GM18858 (cell line): ENCODE measurements at regions not wholly inside any gene's neighbourhood (a gene's known extent, or its start where the extent isn't known, plus 50 kb on each side); places are given as distances from the start of the nearest gene placed in this dataset.
"Not testable (repeated sequence)": the region's sequence is repeated elsewhere in the genome, so short reads cannot be mapped to it uniquely, and the experiment has no call there.

ENCODE experiments used
- ATAC-seq: cut with Tn5 transposase; IDR thresholded peaks from one replicate; pipeline ENCODE4 v1.9.1; 2021; ENCODE audit not compliant: unreplicated experiment

GRCh38 chr3:72171946-72172345 is 387.0 kb upstream of the PROK2 start:
- ATAC-seq = no peak

DNA sequence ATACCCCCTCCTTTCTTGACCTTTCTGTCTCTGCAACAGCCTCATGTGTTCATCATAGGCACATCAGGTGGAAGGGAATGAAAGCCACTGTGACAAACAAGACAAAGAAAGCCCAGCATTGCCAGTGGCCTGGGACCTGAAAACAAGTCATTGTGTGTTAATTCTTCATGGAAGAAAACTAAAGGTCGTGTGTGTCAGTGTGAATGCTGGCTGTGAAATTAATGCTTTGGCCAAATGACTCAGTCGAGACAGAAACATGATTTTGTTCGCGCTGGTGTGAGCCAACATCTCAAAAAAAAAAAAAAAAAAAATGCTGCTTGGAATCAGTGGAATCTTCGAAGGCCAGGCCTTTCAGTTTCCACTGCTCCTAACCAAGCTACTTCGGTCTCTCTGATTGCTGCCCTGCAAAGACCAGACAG is 386.5 kb upstream of the PROK2 start:
- ATAC-seq = no peak

DNA sequence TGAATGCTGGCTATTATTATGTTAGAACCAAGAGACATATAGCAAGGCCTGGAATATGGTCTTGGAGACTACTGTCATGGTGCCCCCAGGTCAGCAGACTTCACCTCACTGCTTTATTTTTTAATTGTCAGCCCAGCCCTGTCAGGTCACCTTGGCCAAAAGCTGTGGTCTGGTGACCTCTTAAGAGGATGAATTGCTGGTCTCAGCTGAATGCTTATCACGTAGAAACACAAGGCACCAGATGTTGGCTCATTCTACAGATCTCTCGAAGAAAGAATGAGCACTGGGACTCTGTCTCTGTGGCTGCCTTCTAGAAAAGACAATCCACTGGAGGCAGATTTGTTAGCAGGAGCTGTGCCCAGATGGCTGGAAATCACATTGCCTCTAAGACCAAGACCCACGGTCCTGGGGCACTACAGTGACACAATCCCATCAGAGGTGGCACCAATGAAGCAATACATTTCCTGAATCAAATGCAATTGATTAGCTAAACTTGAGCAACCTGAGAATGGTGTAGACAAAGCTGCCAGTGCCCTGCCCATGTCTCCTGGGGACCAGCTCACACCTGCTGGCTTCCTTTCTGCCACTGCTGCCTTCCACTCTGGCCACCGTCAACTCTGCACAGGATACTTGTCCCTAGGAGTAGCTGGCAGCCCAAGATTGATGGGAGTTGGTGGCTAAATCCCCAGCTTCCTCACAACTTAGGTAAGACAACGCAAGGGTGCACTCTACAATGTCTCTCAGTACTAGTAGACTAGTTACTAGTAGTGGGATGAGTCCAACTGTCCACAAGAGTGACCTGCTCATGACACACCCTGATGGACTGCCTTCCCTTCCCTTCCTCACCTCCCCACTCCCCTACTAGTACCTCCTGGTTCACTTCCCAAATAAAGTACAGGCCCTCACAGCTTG is 384.9 kb upstream of the PROK2 start:
- no peak for ATAC-seq

GRCh38 chr3:72169120-72169519 is 384.2 kb upstream of the PROK2 start:
- no peak for ATAC-seq

DNA sequence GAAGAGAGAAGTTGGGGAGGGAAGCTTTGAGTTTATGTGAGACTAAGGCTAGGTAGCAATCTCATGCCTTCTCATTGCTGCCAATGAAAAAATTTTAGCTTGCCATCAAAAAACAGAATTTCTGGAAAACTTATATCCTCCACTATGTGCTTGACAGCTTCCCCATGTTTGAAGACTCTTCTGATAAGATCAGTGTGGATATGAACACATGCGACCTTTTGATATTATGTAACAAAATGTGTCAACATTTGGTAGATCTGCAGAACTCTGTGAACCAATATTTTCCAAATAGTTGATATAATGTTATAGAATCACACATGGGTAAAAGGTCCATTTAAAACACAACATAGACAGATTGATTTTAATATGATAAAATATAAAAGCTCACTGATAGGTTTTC is 380.9 kb upstream of the PROK2 start:
- ATAC-seq = no peak

DNA sequence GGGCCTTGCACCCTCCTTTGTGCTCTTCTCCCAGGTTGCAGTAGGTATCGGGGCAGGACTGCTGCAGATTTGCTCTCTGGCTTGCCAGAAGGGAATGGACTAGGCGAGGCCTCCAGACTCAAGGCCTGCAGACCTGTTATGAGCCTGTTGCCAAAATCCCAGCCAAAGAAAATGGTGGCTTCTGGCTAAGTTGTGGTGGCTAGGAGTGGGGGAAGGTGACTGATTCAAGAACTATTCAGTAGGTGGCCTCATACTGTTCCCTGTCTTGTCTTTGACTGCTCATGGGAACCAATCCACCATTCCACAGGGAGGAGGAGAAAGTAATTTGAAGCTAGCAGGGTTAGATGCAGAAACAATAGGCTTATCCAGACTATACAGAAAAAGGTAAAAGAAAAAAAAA is 380.4 kb upstream of the PROK2 start:
- no peak for ATAC-seq

- no peak for ATAC-seq
Measured at GRCh38 chr3:72164635-72164978, 379.7 kb upstream of the PROK2 start.

GRCh38 chr3:72163809-72164634 is 379.1 kb upstream of the PROK2 start:
- peak; percentile 87 for ATAC-seq

DNA sequence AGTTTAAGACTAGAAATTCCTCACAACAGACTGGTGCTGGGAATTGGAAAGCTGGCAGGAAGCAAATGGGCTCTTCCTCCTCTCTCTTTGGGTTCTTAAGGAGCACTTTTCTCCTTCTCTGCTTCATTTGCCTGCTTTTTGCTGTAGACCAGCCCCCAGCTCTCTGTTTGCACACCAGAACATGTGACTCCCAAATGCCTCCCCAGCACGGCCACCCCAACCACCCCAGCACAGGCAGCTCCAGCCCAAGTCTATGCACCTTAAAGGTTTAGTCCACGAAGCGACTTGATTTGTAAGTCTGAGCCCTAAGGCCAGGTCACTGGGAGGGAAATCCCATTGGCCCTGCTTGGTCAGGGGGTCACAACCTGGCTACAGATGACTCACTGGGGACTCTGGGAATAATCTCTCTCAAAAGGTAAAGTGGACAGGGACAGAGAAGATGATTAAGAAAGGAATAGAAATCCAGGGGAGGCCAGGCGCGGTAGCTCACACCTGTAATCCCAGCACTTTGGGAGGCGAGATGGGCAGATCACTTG is 377.8 kb upstream of the PROK2 start:
- ATAC-seq = no peak

DNA sequence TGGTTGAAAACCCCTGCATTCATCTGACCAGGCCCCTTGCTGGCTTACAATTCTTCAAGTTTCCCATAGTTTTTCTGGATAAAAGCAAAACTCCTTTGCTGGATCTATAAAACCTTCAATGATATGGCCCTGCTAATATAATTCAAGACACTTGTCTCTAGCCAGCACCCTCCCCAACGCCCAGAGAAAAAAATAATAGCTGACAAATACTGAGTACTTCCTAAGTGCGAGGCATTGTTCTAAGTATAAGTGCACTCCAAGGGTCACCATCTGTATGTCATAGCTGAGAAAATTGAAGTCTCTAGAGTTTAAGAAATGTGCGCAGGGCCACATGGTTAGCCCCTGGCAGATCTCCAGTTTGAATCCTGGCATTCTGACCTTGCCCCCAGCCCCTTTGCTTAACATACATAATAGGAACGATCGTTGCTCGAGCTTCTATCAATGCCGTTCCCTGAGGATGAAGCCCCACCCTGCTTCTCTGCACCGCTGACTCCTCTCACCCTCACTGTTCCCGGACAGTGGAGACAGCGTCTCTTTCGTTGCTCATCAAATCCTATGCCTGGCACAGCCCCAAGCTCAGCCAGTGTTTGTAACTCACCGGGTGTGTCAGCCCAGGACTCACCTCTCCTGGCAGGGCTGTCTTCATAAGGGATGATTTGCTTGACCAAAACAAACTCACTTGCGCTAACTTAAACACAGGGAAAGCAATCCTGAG is 377.1 kb upstream of the PROK2 start:
- ATAC-seq = no peak

- not testable (repeated sequence) for ATAC-seq
Measured at GRCh38 chr3:72161285-72161684, 376.3 kb upstream of the PROK2 start.

- ATAC-seq = no peak
Measured at GRCh38 chr3:72160351-72160750, 375.4 kb upstream of the PROK2 start.

GRCh38 chr3:72159487-72159886 is 374.5 kb upstream of the PROK2 start:
- no peak for ATAC-seq

DNA sequence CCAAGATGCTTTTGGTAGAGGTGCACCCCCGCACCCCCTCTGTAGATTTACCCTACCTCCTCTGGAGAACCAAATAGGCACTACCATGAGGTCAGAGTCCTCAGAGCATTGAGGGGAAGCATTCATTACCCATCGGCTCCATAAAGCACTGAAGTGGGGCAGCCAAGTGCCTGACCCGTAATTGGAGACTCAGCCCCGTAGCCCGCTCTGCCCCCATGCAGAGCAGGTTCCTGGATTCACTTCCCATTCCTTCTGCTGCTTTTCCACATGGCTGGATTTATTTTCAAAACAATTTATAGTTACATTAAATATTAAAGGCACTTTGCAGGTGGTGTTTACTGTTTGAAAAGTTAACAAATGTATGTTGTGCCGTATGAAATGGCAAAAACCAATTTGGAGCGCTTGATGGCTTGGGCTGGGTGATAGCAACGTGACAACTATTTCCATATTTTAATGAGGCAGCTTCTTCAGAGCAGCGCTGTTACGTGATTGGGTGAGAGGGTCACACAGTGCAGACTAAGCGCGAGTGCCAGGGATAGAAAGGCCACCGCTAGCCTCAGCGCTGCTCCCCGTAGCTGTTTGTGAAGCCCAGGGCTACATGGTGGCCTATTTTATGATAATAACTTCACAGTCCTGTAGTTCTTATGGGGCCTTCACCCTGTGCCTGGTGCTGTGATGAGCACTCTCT is 373.8 kb upstream of the PROK2 start:
- no peak for ATAC-seq

GRCh38 chr3:72157748-72158638 is 373.0 kb upstream of the PROK2 start:
- ATAC-seq = peak; percentile 62

DNA sequence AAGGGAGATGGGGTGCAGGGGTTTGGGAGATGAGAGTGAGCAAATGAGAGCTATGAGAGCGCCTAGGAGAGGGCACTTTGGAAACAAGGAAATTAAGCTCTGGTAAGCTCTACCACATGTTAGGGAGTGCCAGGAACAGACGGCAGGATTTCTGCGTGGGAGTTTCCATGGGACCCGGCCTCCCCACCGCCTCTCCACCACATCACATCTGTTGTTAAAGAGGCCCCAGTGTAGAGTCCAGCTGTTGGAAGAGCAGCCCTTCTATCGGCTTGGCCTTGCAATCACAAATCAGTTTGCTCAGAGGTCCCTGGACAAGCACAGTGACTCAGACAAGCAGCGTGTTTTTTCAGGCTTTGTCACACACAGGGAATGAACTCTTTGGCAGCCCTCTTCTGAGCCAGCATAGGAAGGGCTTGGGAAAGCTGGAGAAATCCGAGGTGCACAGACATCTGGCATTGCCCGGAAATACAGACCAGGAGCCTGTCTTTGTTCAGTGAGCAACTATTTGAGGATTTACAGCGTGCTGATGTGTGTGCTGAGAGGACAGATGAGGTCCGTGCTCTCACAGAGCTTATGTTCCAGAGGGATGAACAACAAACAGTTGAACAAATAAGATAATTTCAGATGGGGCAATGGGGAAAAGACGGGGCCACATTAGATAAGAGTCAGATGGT is 370.6 kb upstream of the PROK2 start:
- ATAC-seq = no peak

DNA sequence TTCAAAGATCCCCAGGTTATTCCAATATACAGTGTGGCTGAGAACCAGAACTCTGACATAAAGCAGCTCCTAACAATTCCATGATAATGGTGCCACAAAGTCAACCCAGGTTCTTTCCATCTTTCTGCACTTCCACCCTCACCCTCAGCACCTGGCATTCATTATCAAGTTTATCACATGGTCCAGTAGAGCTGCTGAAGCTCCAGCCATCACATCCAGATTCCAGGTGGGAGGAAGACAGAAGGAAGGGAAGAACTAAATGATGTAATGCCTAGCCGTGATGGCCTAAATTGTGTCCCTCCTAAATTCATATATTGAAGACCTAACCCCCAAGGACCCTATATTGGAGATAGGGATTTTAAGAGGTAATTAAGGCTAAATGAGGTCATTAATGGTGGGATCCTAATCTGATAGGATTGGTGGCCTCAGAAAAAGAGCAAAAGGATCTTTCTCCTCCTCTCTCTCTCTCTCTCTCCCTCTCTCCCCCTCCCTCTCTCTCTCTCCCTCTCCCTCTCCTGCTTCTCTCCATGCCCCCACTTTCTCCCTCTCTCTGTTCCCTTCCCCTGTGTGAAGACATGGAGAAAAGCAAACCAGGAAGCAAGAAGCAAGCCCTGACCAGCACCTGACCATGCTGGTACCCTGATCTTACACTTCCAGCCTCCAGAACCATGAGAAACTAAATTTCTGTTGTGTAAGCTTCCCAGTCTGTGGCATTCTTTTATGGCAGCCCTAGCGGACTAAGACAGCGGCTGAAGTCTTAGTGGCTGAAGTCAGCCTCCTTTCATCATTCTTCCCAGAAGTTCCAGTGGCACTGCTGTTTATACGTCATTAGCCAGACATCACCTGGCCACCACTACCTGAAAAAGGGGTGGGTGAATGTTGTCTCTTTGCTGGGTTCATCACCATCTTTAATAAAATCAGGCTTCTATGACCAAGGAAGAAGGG is 369.7 kb upstream of the PROK2 start:
- ATAC-seq = no peak
